NCI-H510A treated with DMSO at 0.1 percent for 48 hours (cell line): ENCODE measurements at regions not wholly inside any gene's neighbourhood (a gene's known extent, or its start where the extent isn't known, plus 50 kb on each side); places are given as distances from the start of the nearest gene placed in this dataset.

Experiments
- DNase-seq: peaks from one replicate; lab custom pipeline; 2025; lab: John Stamatoyannopoulos, UW

GRCh38 chr2:226031647-226032501, 632.4 kb downstream of the NYAP2 start:
- DNase-seq, result no peak

GRCh38 chr2:226030788-226031646, 631.5 kb downstream of the NYAP2 start:
- DNase-seq, result peak; percentile 84

- no peak for DNase-seq
These were observed 630.9 kb downstream of the NYAP2 start for GRCh38 chr2:226030369-226030768.

DNA sequence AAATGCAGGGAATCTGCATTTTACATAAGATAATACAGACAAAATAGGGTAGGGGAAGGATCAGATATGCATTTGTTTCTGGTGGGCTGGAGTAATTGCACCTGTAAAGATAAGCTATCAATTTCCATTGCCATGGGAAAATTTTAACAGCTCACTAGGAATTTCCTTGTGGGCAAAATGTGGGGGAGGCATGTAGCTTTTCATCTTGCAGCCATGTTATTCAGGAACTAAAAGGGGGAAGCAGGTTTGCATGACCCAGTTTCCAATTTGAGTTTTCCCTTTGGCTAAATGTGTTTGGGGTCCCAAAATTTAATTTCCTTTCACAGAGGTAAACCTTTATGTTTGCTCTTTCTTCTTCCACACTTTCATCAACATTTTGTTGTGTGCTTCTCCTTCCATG, 624.4 kb downstream of the NYAP2 start:
- no peak for DNase-seq

DNA sequence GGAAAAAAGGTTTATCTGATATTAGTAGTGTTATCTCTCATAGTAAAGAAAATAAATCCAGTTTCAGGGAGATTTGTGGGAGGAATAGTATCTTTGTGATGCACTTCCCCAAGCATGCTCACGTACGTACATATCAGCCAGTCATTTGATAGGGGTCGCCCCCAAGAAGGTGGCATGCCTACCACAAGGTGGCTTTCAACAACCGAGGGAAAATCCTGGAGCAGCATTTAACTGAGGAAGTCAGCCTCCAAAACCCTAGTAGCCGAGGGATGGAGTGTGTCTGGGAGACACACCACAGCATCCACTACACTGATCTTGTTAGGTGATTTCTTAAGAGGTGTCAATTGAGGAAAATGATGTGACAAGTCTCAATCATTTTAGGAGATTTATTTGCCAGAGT, 623.9 kb downstream of the NYAP2 start:
- no peak for DNase-seq

DNA sequence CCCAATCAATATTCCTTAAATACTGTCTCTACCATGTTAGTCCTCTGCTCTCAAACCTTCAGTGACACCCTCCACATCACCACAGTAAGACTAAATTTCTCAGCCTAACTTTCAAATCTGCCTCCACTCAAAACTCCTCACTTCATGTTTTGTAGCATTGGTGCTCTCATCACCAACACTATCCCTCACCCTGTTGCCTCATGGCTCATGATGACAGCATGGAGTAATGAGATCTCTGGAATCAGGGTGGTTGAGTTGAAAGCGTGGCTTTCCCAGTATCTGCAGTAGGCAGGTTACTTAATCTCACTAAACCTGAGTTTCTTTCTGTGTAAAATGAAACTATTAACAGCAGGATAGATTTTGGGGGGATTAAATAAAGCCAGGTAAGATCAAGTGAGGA, 621.4 kb downstream of the NYAP2 start:
- DNase-seq, result no peak

DNA sequence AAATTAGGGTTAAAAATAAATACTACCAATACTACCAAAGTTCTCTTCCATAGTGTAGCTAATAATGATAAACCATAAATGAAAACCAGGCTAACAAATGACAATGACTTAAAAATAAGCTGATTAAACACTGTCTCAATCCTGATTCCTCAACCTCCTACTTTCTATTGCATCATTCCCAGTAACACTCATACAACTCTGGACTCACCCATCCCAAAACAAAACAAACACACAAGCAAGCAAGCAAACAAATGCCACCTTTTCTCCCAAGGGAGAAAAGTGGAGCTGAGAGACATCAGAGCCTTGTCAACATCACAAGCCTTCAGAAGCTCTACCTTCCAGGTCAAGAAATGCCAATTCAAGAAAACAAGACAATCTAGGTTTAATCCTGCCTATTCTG, 620.7 kb downstream of the NYAP2 start:
- DNase-seq, result no peak

- DNase-seq, result no peak
These were observed 619.1 kb downstream of the NYAP2 start for GRCh38 chr2:226018641-226019040.

GRCh38 chr2:226017537-226017936, 618.0 kb downstream of the NYAP2 start:
- DNase-seq, result no peak

DNA sequence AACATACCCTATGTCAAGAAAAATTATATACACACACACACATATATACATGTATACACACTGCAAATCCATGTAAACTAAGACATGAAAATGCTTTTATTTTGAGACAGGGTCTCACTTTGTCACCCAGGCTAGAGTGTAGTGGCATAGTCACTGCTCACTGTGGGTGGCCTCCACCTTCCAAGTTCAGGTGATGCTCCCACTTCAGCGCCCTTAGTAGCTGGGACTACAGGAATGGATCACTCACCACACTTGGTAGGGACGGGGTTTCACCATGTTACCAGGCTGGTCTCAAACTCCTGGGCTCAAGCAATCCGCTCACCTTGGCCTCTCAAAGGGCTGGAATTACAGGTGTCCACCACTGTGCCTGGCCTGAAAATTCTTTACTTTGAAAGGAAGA, 617.6 kb downstream of the NYAP2 start:
- no peak for DNase-seq

DNA sequence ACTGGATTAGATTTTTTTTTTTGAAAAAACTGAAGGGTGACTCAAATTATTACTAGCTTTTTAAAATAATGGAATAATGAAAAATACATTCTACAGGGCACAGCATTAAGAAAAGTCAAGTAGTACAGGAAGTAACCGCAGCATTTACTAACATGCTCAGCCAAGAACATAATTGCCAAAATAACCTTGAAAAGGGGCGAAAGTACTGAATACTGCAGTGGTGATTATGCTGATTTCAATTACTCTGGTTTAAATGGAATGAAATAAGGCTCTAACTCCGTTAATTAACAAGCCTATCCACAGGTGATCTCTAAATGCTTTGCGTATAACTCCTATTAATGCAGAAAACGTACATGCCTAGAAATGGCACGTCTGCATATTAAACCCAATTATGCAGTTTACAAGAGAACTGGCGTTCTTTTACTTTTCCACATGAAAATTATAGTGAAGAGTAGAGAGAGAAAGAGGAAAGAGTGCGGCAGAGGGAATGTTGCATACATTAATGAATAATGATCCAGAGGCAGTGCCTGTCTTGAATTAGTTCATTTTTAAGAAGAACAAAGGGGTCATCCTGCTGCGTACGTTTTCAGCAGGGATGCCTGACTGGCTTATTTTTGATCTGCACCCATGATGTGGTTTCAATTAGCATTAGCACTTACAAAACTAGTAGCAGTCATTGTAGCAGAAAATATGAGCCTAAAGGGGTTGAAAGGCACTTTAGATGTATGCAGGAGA, 612.4 kb downstream of the NYAP2 start:
- no peak for DNase-seq

- no peak for DNase-seq
These were observed 602.9 kb downstream of the NYAP2 start for GRCh38 chr2:226002438-226002837.

DNA sequence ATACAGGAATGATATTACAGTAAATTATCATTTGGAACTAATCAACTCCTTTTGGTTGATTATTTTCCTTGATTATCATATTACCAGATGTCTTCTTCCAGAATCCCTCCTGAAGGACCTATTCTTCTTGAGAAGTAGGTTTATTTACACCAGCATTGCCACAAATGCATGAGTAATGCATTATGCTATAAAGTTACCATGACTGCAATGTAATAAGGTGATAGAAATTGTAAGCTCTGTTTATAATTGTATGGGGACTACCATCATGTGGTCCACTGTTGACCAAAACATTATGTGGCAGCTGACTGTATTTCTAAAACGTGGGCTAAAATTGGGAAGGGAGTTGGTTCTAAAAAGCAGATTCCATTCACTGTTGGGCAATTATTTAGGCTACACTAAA, 602.2 kb downstream of the NYAP2 start:
- DNase-seq, result no peak

GRCh38 chr2:225999692-226000091, 600.2 kb downstream of the NYAP2 start:
- no peak for DNase-seq

DNA sequence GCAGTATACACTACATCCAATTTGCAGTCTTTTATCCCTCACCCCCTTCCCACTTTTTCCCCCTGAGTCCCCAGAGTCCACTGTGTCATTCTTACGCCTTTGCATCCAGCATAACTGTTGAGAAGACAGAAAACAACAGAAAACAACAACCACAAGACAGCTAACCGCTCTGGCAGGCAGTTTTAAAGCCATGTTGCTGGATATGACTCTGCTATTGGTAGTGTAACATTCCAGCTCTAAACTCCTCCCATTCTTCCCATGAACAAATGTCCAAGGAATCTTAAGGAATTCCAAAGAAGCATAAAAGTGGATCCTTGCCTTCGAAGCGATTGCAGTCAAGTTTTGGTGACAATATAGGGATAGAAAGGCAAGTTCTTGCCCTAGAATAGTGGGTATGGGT, 599.1 kb downstream of the NYAP2 start:
- no peak for DNase-seq

DNA sequence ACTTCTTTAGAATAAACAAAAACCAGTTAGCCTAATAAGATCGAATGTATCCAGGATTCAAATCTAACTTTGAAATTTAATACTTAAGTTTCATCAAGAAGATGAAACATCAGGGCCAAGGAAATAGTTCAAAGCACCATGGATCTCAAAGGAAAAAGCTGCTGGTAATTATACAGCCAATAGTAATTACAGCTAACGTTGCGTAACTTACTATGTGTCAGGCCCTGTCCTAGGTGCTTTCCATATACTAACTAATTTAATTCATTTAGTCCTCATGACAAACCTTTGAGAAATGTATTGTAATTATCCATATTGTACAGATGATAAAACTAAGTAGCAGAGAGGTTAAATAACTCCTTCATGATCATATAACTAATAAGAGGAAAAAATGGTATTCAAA, 598.6 kb downstream of the NYAP2 start:
- no peak for DNase-seq

DNA sequence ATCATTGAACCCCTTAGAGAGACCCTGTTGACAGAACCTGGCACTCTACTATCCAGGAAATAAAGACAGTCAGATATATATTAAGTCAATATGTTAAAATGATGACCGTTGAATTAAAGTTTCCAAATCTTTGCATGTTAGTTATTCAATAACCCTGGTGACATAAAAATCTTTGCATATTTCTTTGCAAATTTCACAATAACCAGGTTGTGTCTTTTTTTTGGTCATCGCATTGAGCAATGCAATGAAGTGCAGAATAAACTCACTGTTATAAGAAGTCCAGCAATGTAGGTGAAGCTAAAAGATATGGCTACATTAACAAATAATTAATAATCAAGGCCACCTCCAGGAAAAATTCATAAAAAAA, 596.9 kb downstream of the NYAP2 start:
- DNase-seq, result no peak

GRCh38 chr2:225995796-225996461, 596.4 kb downstream of the NYAP2 start:
- no peak for DNase-seq

- DNase-seq, result no peak
These were observed 595.4 kb downstream of the NYAP2 start for GRCh38 chr2:225994748-225995405.

- no peak for DNase-seq
These were observed 593.9 kb downstream of the NYAP2 start for GRCh38 chr2:225993430-225993829.

DNA sequence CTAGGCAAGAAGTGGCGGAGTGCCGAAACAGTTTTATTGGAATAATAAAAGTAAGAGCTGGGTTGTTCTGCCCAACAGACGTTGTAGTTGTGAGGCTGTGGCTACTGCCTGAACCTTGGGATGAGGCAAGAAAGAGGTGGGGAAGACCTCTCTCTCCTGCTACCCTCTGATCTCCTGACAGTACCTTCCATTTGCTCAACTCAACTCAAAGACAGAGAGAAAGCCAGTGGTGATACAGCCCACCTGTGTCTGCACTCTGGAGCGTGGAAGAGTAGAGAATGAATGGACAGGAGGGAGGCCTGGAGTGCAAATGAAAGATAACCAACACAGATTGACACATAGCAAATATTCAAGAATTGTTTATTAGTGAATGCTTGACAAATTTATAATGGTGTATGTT, 590.3 kb downstream of the NYAP2 start:
- no peak for DNase-seq

GRCh38 chr2:225980372-225980771, 580.9 kb downstream of the NYAP2 start:
- DNase-seq, result no peak
